Stimulated activated CD4-positive, alpha-beta T cell treated with anti-CD3 and anti-CD28 coated beads, Interleukin-15, amount 100 ng/mL, for 48 hours (primary cell): ENCODE measurements at regions not wholly inside any gene's neighbourhood (a gene's known extent, or its start where the extent isn't known, plus 50 kb on each side); places are given as distances from the start of the nearest gene placed in this dataset.
"Not testable (repeated sequence)": the region's sequence is repeated elsewhere in the genome, so short reads cannot be mapped to it uniquely, and the experiment has no call there.

ENCODE experiments used
- DNase-seq, 2 donors: peaks; one replicate each; pipeline ENCODE4 v3.0.0-alpha.2; 2020; ENCODE audit warnings: low read depth in 2 of 2

DNA sequence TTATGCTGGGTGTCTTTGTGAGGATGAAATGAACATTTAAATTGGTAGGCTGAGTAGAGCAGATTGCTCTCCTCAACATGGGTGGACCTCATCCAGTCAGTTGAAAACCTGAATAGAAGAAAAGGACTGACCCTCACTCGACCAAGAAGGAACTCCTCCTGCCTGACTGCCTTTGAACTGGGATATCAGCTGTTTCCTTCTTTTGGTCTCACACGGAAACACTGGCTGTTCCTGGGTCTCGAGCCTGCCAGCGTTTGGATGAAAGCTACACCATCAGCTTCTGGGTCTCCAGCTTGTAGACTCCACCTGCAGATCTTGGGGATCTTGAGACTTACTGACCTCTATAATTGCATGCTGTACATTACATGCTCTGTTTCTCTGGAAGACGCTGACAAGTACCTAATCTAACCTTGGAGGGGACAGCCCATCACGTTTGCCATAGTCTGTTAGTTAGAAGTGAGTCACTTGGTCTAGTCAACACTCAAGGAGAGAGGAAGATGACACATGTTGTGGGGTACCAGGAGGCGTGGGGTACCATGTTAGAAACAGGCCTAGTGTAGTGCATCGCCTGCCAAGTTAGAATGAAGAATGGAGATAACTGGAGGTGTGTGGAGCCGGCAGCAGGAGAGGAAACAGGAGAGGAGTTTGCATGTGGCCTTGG is 267.0 kb downstream of the MREG start:
- DNase-seq, result peak; percentile 40 to 52

GRCh38 chr2:215745331-215745730 is 268.0 kb downstream of the MREG start:
- DNase-seq, result no peak

DNA sequence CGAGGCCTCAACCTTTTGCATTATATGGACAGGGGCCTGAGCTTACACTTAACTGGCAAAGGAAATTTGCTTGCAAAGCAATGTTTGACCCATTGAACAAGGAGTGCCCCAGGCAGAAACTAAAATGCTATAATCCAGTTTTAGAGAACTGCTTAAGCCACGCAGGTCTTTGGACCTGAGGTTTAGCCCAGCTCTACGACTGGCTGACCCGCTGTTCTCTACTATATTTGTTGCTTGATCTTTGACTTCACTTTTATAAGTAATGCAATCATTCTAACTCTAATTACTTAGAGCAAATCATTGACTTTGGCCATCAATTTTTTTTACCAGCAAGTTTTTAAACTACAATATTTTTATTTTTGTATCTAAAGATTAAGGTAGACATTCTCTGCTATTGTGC is 268.8 kb downstream of the MREG start:
- no peak for DNase-seq

DNA sequence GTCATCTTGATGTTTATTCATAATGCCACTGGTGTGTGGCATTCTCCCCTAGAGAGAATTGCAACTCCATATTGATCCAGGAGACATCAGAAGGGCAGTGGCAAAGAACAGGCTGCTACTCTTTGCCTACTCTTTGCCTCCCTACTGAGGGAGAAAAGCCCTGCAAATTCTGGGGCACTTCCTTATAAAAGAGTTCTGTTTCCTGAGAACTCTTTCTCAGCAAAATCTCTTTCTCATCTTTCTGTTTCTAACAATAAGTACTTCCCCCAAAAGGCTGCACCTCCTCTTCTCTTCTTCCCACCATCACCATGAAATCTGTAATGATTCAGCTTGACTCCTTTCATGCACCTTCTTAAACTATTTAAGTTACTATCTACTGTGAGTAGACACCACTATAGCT is 270.3 kb downstream of the MREG start:
- DNase-seq, result no peak

- no peak for DNase-seq
Observed at GRCh38 chr2:215742021-215742420, 271.3 kb downstream of the MREG start.

DNA sequence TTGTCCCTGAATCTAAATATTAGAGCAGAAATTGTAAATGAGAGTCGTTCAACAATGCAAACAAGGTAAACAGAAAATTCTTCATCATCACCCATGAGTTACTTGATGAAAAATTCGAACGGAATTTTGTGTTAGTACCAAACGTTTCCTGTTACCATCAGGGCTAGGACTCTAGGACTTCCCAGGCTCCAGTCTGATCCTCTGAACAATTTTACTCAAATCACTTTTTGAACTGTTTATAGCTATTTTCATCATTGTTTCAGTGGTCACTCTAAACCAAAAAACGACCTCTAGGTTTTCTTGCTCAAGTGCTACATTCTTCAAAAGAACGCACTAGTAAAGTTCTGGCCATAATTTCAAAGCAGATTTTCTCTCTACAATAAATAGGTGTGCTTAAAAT is 273.3 kb downstream of the MREG start:
- DNase-seq, result no peak

DNA sequence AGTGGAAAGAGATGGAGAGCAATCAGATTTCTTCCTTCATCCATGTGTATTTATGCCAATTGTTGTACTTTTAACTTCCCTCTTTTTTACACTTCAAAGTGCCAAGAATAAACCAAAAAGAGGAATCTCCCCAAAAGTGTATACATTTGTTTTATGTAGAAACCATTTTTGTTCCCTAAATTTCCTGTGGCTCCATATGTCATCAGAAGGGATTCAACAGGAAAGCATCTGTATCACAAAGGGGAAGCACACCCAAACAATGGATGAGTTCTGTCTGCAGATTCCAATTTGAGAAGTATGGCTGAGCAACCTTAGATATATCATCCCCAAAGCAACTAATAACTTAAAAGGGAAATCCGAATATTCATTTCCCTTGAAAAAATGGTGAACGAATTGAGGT is 275.0 kb downstream of the MREG start:
- DNase-seq, result no peak

DNA sequence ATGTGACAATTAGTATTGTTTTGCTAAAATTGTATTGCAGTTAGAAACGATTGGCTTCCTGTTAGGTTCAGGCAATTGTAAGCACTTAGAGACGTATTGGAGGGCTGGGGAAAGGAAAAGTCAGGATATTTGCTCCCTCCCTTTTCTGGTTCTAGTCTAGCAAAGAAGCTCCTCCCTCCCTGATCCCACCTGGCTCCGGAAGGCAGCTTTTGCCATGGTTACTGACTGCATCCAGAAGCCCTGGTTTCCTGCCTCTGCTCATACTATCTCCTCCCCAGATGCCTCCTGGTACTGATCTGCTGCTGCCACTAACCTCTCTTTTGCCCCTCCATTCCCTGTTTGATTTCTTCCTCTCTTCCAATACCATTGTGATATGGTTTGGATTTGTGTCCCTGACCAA is 275.9 kb downstream of the MREG start:
- no peak for DNase-seq

DNA sequence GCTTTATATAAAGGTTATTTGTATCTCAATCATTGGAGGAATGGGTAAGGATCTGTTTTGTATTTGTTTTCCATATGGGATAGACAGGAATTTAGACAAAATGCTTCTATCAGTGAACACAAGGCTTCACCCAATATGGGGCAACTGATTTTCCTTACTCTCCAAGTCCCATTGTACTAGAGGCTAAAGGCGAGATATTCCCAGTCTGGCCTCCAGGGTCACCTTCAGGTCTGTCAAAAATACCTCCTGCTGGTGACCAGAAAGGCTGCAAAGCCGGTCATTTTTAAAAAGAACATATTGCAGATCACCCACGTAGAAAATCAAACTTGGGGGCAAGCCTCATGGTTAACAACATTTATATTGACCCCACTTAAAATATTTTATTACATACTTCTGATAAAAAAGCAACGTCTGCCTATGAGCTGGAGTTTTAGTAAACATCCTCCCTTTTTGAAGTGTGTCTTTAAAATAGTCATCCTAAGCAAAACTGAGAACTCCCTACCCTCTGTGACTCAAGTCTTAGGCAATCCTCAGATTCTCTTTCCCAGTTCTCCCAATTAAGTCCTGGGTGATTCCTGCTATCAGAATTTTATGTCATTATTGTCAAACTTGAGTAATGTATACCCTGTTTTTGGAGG is 276.6 kb downstream of the MREG start:
- DNase-seq, result no peak

DNA sequence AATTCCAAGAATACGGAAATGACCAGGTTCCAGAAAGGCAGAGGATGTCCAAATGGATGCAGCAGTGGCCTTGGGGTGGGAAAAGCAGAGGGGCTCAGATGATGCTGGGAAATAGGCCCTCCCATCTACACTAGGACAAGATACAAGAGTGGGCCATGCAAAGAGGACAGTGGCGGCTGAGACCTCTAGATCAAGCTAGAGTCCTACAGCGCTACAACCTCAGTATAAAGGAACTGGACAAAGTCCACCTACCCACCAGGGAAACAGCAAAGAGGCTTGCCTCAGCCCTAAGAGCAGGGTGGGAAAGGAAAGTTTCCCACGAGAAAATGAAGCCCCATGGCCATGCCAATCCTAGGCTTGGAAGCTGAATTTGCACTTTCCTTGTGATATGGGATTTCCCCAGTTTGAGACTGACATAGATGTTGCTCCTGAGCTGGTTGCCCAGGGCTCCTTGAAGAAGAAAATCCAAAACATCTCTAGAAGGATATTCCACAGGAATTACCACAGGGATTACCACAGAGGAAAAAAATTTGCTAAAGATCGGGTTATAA is 282.2 kb downstream of the MREG start:
- no peak for DNase-seq

DNA sequence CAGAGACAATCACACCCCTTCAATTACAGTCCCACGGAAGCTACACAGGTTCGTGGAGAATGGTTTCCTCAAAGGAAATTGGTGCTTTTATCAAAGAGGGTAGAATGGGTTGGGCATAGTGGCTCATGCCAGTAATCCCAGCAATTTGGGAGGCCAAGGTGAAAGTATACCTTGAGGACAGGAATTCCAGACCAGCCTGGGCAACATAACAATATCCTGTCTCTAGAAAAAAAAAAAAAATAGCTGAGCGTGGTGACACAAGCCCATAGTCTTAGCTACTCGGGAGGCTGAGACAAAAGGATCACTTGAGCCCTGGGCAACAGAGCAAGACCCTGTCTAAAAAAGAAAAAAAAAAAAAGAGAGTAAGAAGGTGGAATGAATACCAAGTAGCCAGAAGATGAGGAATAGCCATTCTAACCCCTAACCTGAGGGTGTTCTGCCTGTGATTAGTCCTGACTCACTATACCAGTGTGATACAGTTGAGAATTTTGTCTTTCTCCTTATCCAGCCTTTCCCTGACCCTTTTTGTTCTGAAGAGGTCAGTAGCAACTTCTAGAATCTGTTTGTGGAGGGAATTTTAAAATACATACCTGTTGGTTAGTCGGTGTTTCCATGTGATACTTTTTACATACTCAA is 283.2 kb downstream of the MREG start:
- DNase-seq, result no peak

DNA sequence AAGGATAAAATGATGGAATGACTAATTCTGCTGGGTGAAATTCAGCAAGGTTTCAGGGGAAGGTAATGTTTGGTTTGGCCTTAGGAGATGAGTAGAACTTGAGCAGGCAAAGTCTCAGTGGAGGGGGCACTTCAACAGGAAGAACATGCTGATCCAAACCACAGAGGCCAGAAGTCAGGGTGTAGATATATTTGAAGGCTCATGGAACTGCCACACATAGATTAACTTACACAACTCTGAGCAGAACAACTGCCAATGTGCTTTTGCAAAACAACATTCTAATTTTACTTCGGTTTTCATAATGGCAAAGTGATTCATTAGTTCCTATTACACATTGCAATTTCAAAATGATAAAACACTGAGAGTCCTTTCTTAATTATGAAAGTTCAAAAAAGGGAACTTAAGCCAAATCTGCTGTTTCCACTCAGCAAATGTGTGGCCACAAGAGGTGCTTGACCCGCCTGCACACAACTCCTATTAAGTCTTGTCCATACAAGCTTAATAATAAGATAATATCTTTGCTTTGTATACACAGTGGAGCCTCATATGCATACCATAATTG is 284.8 kb downstream of the MREG start:
- no peak for DNase-seq

- DNase-seq, result no peak
Observed at GRCh38 chr2:215727507-215728503, 285.5 kb downstream of the MREG start.

- no peak for DNase-seq
Observed at GRCh38 chr2:215726070-215726469, 287.3 kb downstream of the MREG start.

GRCh38 chr2:215724146-215724545 is 288.3 kb upstream of the FN1 start:
- DNase-seq, result no peak

GRCh38 chr2:215723631-215724011 is 287.8 kb upstream of the FN1 start:
- DNase-seq, result no peak

GRCh38 chr2:215722986-215723630 is 287.2 kb upstream of the FN1 start:
- no peak for DNase-seq

GRCh38 chr2:215722125-215722524 is 286.3 kb upstream of the FN1 start:
- no peak for DNase-seq

DNA sequence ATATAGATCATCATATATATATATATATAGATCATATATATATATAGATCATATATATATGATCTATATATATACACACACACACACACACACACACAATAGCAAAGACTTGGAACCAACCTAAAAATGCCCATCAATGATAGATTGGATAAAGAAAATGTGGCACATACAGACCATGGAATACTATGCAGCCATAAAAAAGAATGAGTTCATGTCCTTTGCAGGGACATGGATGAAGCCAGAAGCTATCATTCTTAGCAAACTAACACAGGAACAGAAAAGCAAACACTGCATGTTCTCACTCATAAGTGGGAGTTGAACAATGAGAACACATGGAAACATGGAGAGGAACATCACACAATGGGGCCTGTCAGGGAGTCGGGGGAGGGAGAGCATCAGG is 285.6 kb upstream of the FN1 start:
- not testable (repeated sequence) for DNase-seq

DNA sequence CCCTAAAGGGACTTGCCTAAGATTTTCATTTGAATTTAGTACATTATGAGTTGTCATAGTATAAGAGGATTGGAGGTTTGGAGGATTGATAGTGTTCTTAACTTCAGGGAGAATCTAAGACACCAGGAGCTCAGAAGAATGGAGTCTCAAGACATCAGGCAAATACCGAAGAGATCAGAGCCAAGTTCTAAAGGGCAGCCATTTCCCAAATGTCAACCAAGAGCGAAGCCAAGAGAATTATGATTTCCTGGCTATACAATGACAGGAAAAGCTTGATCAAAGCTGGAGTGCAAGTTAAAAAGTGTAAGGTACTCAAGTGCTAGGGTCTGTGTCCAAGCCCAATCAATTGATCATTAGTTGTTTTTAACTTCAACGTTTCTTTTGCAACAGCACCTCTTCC is 283.0 kb upstream of the FN1 start:
- no peak for DNase-seq

- no peak for DNase-seq
Observed at GRCh38 chr2:215718436-215718835, 282.6 kb upstream of the FN1 start.
